ENCODE measurements at regions not wholly inside any gene's neighbourhood (a gene's known extent, or its start where the extent isn't known, plus 50 kb on each side); places are given as distances from the start of the nearest gene placed in this dataset.

GRCh38 chr1:217373761-217374701 is 256.9 kb downstream of the GPATCH2 start:
- DNase-seq, result no peak

GRCh38 chr1:217372049-217372970 is 258.6 kb downstream of the GPATCH2 start:
- no peak for DNase-seq

- no peak for DNase-seq
These were observed 260.1 kb downstream of the GPATCH2 start for GRCh38 chr1:217370757-217371156.

- no peak for DNase-seq
These were observed 260.8 kb downstream of the GPATCH2 start for GRCh38 chr1:217369996-217370551.

GRCh38 chr1:217369271-217369981 is 261.5 kb downstream of the GPATCH2 start:
- no peak for DNase-seq

GRCh38 chr1:217364220-217364619 is 266.7 kb downstream of the GPATCH2 start:
- no peak for DNase-seq

GRCh38 chr1:217363319-217363718 is 267.6 kb downstream of the GPATCH2 start:
- DNase-seq, result no peak

- DNase-seq, result no peak
These were observed 270.4 kb downstream of the GPATCH2 start for GRCh38 chr1:217360510-217360909.

- no peak for DNase-seq
These were observed 276.0 kb downstream of the GPATCH2 start for GRCh38 chr1:217354895-217355294.

GRCh38 chr1:217348960-217349664 is 281.8 kb downstream of the GPATCH2 start:
- no peak for DNase-seq

GRCh38 chr1:217344712-217345111 is 286.2 kb downstream of the GPATCH2 start:
- no peak for DNase-seq

GRCh38 chr1:217343907-217344306 is 287.0 kb downstream of the GPATCH2 start:
- no peak for DNase-seq

GRCh38 chr1:217342105-217342504 is 288.8 kb downstream of the GPATCH2 start:
- DNase-seq, result no peak

- DNase-seq, result no peak
These were observed 294.2 kb downstream of the GPATCH2 start for GRCh38 chr1:217336724-217337123.

- DNase-seq, result peak; percentile 10
These were observed 297.0 kb downstream of the GPATCH2 start for GRCh38 chr1:217333939-217334338.

GRCh38 chr1:217332431-217333065 is 298.3 kb downstream of the GPATCH2 start:
- DNase-seq, result no peak

- no peak for DNase-seq
These were observed 299.2 kb downstream of the GPATCH2 start for GRCh38 chr1:217331698-217332097.

GRCh38 chr1:217327901-217328300 is 303.0 kb downstream of the GPATCH2 start:
- DNase-seq, result no peak

GRCh38 chr1:217322834-217323233 is 308.1 kb downstream of the GPATCH2 start:
- DNase-seq, result no peak

- no peak for DNase-seq
These were observed 315.5 kb downstream of the GPATCH2 start for GRCh38 chr1:217315346-217315745.

- DNase-seq, result no peak
These were observed 317.8 kb downstream of the GPATCH2 start for GRCh38 chr1:217313096-217313495.
